K562 (cell line): ENCODE measurements at regions not wholly inside any gene's neighbourhood (a gene's known extent, or its start where the extent isn't known, plus 50 kb on each side); places are given as distances from the start of the nearest gene placed in this dataset.

Experiments used
- ETV6 ChIP-seq, 3 experiments: fragments of 150-350 bp in 1 of 3; sonication (generic) in 1 of 3; formaldehyde crosslinking in 1 of 3; IDR thresholded peaks; 2 replicates each; pipeline versions ENCODE4 v1.6.1 to v1.8.0; 2014 to 2022; ENCODE audit warnings: borderline replicate concordance in 2 of 3, low read depth in 2 of 3, antibody characterized with exemption in 1 of 3, low read length in 1 of 3, mild to moderate bottlenecking in 1 of 3, missing genetic modification reagents in 1 of 3
- NBN ChIP-seq: fragments of 450-650 bp; IDR thresholded peaks from 2 replicates; pipeline ENCODE4 v1.6.1; 2016; ENCODE audit warnings: low read depth, mild to moderate bottlenecking
- SETDB1 ChIP-seq: IDR thresholded peaks from one replicate; pipeline ENCODE4 v1.6.1; 2012; ENCODE audit warnings: low read length, control low read depth, inconsistent platforms
- SIX5 ChIP-seq, 2 experiments: IDR thresholded peaks; 2 replicates each; pipeline ENCODE4 v1.6.1; 2011; ENCODE audit warnings: low read length in 2 of 2, borderline replicate concordance in 1 of 2, low read depth in 1 of 2, mild to moderate bottlenecking in 1 of 2, moderate library complexity in 1 of 2; ENCODE audit not compliant: insufficient read depth in 1 of 2
- U2AF2 ChIP-seq: fragments of 200-400 bp; formaldehyde crosslinking; optimal IDR thresholded peaks from 2 replicates; pipeline ENCODE3; 2017; ENCODE audit warnings: low read depth, mild to moderate bottlenecking, low read length
- ZNF695 ChIP-seq: fragments of 450-650 bp; formaldehyde crosslinking; IDR thresholded peaks from 2 replicates; pipeline ENCODE4 v1.4.0; 2020; ENCODE audit warnings: mild to moderate bottlenecking, moderate library complexity
- TF ChIP-seq, protein P1 (sequence below): fragments of 150-350 bp; conservative IDR thresholded peaks from 2 replicates; pipeline ENCODE4 v1.6.1; 2014; ENCODE audit warnings: low read length
- TF ChIP-seq, protein P2 (sequence below): sonication (generic); formaldehyde crosslinking; IDR thresholded peaks from 2 replicates; pipeline ENCODE4 v1.8.1; 2023; ENCODE audit warnings: mild to moderate bottlenecking, missing genetic modification reagents
- TF ChIP-seq, protein P3 (sequence below), 3 experiments: IDR thresholded peaks in 2 of 3; conservative IDR thresholded peaks in 1 of 3; 2 replicates each; pipeline ENCODE4 v1.5.1; 2011 to 2012; ENCODE audit warnings: low read length in 3 of 3, mild to moderate bottlenecking in 3 of 3, control low read depth in 2 of 3, improper control_type of control experiment in 1 of 3, inconsistent platforms in 1 of 3, low read depth in 1 of 3, mixed read lengths in 1 of 3, moderate library complexity in 1 of 3; ENCODE audit not compliant: insufficient read depth in 2 of 3
- TF ChIP-seq, protein P4 (sequence below): fragments of 250-450 bp; sonication (Bioruptor Pico); IDR thresholded peaks from 2 replicates; pipeline ENCODE4 v1.9.0; 2021; ENCODE audit warnings: mild to moderate bottlenecking, inconsistent platforms
- TF ChIP-seq, protein P5 (sequence below): sonication (generic); formaldehyde crosslinking; IDR thresholded peaks from 2 replicates; pipeline ENCODE4 v1.9.0; 2022; ENCODE audit warnings: mild to moderate bottlenecking, missing genetic modification reagents

DNA sequence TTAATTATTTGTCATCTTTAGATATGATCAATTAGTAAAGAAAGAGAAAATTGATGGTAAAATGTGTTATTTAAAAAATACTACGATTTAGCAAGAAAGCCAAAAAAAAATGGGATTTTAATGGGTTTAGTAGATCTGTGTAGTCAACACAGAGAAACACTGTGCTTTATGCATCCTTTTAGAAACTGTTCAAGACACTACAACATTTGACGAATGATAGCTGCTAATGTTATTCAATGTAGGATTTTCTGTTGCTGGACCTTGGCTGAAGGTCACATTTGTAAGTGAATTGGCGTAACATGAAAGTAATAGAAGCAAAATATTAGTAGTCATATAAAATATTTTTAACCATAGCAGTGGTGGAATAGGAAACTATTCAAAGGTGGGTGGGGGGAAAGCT lies 1293.9 kb downstream of the NCAM2 start:
- TF ChIP-seq, protein P1, sequence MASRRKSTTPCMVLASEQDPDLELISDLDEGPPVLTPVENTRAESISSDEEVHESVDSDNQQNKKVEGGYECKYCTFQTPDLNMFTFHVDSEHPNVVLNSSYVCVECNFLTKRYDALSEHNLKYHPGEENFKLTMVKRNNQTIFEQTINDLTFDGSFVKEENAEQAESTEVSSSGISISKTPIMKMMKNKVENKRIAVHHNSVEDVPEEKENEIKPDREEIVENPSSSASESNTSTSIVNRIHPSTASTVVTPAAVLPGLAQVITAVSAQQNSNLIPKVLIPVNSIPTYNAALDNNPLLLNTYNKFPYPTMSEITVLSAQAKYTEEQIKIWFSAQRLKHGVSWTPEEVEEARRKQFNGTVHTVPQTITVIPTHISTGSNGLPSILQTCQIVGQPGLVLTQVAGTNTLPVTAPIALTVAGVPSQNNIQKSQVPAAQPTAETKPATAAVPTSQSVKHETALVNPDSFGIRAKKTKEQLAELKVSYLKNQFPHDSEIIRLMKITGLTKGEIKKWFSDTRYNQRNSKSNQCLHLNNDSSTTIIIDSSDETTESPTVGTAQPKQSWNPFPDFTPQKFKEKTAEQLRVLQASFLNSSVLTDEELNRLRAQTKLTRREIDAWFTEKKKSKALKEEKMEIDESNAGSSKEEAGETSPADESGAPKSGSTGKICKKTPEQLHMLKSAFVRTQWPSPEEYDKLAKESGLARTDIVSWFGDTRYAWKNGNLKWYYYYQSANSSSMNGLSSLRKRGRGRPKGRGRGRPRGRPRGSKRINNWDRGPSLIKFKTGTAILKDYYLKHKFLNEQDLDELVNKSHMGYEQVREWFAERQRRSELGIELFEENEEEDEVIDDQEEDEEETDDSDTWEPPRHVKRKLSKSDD = no peak
- TF ChIP-seq, protein P2, sequence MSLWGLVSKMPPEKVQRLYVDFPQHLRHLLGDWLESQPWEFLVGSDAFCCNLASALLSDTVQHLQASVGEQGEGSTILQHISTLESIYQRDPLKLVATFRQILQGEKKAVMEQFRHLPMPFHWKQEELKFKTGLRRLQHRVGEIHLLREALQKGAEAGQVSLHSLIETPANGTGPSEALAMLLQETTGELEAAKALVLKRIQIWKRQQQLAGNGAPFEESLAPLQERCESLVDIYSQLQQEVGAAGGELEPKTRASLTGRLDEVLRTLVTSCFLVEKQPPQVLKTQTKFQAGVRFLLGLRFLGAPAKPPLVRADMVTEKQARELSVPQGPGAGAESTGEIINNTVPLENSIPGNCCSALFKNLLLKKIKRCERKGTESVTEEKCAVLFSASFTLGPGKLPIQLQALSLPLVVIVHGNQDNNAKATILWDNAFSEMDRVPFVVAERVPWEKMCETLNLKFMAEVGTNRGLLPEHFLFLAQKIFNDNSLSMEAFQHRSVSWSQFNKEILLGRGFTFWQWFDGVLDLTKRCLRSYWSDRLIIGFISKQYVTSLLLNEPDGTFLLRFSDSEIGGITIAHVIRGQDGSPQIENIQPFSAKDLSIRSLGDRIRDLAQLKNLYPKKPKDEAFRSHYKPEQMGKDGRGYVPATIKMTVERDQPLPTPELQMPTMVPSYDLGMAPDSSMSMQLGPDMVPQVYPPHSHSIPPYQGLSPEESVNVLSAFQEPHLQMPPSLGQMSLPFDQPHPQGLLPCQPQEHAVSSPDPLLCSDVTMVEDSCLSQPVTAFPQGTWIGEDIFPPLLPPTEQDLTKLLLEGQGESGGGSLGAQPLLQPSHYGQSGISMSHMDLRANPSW (CRISPR knock-in tag) = no peak
- TF ChIP-seq, protein P3, sequence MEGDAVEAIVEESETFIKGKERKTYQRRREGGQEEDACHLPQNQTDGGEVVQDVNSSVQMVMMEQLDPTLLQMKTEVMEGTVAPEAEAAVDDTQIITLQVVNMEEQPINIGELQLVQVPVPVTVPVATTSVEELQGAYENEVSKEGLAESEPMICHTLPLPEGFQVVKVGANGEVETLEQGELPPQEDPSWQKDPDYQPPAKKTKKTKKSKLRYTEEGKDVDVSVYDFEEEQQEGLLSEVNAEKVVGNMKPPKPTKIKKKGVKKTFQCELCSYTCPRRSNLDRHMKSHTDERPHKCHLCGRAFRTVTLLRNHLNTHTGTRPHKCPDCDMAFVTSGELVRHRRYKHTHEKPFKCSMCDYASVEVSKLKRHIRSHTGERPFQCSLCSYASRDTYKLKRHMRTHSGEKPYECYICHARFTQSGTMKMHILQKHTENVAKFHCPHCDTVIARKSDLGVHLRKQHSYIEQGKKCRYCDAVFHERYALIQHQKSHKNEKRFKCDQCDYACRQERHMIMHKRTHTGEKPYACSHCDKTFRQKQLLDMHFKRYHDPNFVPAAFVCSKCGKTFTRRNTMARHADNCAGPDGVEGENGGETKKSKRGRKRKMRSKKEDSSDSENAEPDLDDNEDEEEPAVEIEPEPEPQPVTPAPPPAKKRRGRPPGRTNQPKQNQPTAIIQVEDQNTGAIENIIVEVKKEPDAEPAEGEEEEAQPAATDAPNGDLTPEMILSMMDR (IDR thresholded peaks at IDR 0.05 in 2 of 3, conservative IDR thresholded peaks at IDR 0.05 in 1 of 3; ENCODE audit: insufficient read depth in 2 of 3, low read depth in 1 of 3, low read length in 3 of 3) = no peak
- TF ChIP-seq, protein P4, sequence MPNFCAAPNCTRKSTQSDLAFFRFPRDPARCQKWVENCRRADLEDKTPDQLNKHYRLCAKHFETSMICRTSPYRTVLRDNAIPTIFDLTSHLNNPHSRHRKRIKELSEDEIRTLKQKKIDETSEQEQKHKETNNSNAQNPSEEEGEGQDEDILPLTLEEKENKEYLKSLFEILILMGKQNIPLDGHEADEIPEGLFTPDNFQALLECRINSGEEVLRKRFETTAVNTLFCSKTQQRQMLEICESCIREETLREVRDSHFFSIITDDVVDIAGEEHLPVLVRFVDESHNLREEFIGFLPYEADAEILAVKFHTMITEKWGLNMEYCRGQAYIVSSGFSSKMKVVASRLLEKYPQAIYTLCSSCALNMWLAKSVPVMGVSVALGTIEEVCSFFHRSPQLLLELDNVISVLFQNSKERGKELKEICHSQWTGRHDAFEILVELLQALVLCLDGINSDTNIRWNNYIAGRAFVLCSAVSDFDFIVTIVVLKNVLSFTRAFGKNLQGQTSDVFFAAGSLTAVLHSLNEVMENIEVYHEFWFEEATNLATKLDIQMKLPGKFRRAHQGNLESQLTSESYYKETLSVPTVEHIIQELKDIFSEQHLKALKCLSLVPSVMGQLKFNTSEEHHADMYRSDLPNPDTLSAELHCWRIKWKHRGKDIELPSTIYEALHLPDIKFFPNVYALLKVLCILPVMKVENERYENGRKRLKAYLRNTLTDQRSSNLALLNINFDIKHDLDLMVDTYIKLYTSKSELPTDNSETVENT (CRISPR knock-in tag) = no peak
- TF ChIP-seq SETDB1 = no peak
- no peak for TF ChIP-seq ZNF695 (CRISPR knock-in tag)
- no peak for TF ChIP-seq NBN
- no peak for TF ChIP-seq SIX5 (IDR thresholded peaks at IDR 0.05; ENCODE audit: borderline replicate concordance in 1 of 2, insufficient read depth in 1 of 2, low read depth in 1 of 2, low read length in 2 of 2)
- no peak for TF ChIP-seq U2AF2
- TF ChIP-seq, protein P5, sequence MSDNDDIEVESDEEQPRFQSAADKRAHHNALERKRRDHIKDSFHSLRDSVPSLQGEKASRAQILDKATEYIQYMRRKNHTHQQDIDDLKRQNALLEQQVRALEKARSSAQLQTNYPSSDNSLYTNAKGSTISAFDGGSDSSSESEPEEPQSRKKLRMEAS (CRISPR knock-in tag) = no peak
- TF ChIP-seq ETV6 (IDR thresholded peaks at IDR 0.05; ENCODE audit: borderline replicate concordance in 1 of 2, low read depth in 2 of 2, low read length in 1 of 2) = no peak
- no peak for TF ChIP-seq ETV6 (CRISPR knock-in tag; IDR thresholded peaks at IDR 0.05; ENCODE audit: borderline replicate concordance)
